ENCODE measurements at regions not wholly inside any gene's neighbourhood (a gene's known extent, or its start where the extent isn't known, plus 50 kb on each side); places are given as distances from the start of the nearest gene placed in this dataset.

- no peak overlapping the region for H3K4me3 Mint-ChIP-seq (ENCODE audit: low read depth)
- no peaks in the 10 kb centered on the region for H3K9me3 Mint-ChIP-seq (ENCODE audit: low read depth)
- no peaks in the 10 kb centered on the region for H3K27me3 Mint-ChIP-seq
- DNase-seq (ENCODE audit: low spot score, unreplicated experiment) = no peak
- no peaks in the 10 kb centered on the region for H3K36me3 Mint-ChIP-seq (ENCODE audit: insufficient read depth)
- no peak overlapping the region for H3K27ac Mint-ChIP-seq
- TF ChIP-seq CTCF (IDR thresholded peaks at IDR 0.05; ENCODE audit: unreplicated experiment) = no peak
- H3K4me1 Mint-ChIP-seq (ENCODE audit: low read depth) = no peaks in the 10 kb centered on the region
These were observed 141.3 kb downstream of the TRMT11 start for GRCh38 chr6:126127659-126128058.

- H3K36me3 Mint-ChIP-seq (ENCODE audit: insufficient read depth) = peaks cover 17% of the 10 kb centered on the region
- H3K4me1 Mint-ChIP-seq (ENCODE audit: low read depth) = no peaks in the 10 kb centered on the region
- no peak for TF ChIP-seq CTCF (IDR thresholded peaks at IDR 0.05; ENCODE audit: unreplicated experiment)
- no peaks in the 10 kb centered on the region for H3K27me3 Mint-ChIP-seq
- DNase-seq (ENCODE audit: low spot score, unreplicated experiment) = no peak
- peaks cover 22% of the 10 kb centered on the region for H3K9me3 Mint-ChIP-seq (ENCODE audit: low read depth)
- no peak overlapping the region for H3K4me3 Mint-ChIP-seq (ENCODE audit: low read depth)
- no peak overlapping the region for H3K27ac Mint-ChIP-seq
These were observed 144.9 kb downstream of the TRMT11 start for GRCh38 chr6:126131246-126131645.

GRCh38 chr6:126133984-126134383 lies 147.6 kb downstream of the TRMT11 start:
- H3K27me3 Mint-ChIP-seq = no peaks in the 10 kb centered on the region
- no peak overlapping the region for H3K4me3 Mint-ChIP-seq (ENCODE audit: low read depth)
- H3K9me3 Mint-ChIP-seq (ENCODE audit: low read depth) = peaks cover 37% of the 10 kb centered on the region
- no peaks in the 10 kb centered on the region for H3K4me1 Mint-ChIP-seq (ENCODE audit: low read depth)
- H3K36me3 Mint-ChIP-seq (ENCODE audit: insufficient read depth) = peaks cover 20% of the 10 kb centered on the region
- no peak for TF ChIP-seq CTCF (IDR thresholded peaks at IDR 0.05; ENCODE audit: unreplicated experiment)
- H3K27ac Mint-ChIP-seq = no peak overlapping the region
- DNase-seq (ENCODE audit: low spot score, unreplicated experiment) = no peak

- Mint-ChIP-seq H3K4me1 (ENCODE audit: low read depth) (no peaks in the 10 kb centered on the region), H3K36me3 (ENCODE audit: insufficient read depth) (peaks cover 20% of the 10 kb centered on the region), H3K4me3 (ENCODE audit: low read depth) (no peak overlapping the region), H3K27me3 (no peaks in the 10 kb centered on the region), H3K9me3 (ENCODE audit: low read depth) (peaks cover 37% of the 10 kb centered on the region), H3K27ac (no peak overlapping the region)
- TF ChIP-seq CTCF (IDR thresholded peaks at IDR 0.05; ENCODE audit: unreplicated experiment) = no peak
- DNase-seq (ENCODE audit: low spot score, unreplicated experiment) = no peak
These were observed 148.2 kb downstream of the TRMT11 start for GRCh38 chr6:126134491-126134890.

- no peaks in the 10 kb centered on the region for H3K27me3 Mint-ChIP-seq
- no peak overlapping the region for H3K4me3 Mint-ChIP-seq (ENCODE audit: low read depth)
- H3K9me3 Mint-ChIP-seq (ENCODE audit: low read depth) = peaks cover 28% of the 10 kb centered on the region
- H3K4me1 Mint-ChIP-seq (ENCODE audit: low read depth) = no peaks in the 10 kb centered on the region
- peaks cover 10% of the 10 kb centered on the region for H3K36me3 Mint-ChIP-seq (ENCODE audit: insufficient read depth)
- no peak overlapping the region for H3K27ac Mint-ChIP-seq
- TF ChIP-seq CTCF (IDR thresholded peaks at IDR 0.05; ENCODE audit: unreplicated experiment) = no peak
- DNase-seq (ENCODE audit: low spot score, unreplicated experiment) = no peak
These were observed 153.7 kb downstream of the TRMT11 start for GRCh38 chr6:126140015-126140414.

Data from progenitor cell of endocrine pancreas (in vitro differentiated cells).